Small intestine (tissue), 7 donors: ENCODE measurements at regions not wholly inside any gene's neighbourhood (a gene's known extent, or its start where the extent isn't known, plus 50 kb on each side); places are given as distances from the start of the nearest gene placed in this dataset.

Experiments used
- DNase-seq, 2 donors: peaks; one replicate each; pipeline versions ENCODE4 v3.0.0 to v3.0.0-alpha.2; 2013
- FAIRE-seq: peaks from 2 replicates; lab custom pipeline; 2012; peaks lifted over from hg19 to GRCh38; lab: Jason Lieb, UNC
- H3K27ac ChIP-seq, 3 donors: one replicate each; pipeline ENCODE4 v1.5.1; 2013; ENCODE audit warnings: low read length in 2 of 3, mild to moderate bottlenecking in 2 of 3, control low read depth in 1 of 3, inconsistent platforms in 1 of 3, low read depth in 1 of 3, moderate library complexity in 1 of 3
- H3K27me3 ChIP-seq, 3 donors: one replicate each; pipeline ENCODE4 v1.6.1; 2013; ENCODE audit warnings: low read length in 3 of 3, inconsistent platforms in 1 of 3; ENCODE audit not compliant: control insufficient read depth in 3 of 3, insufficient read depth in 3 of 3
- H3K36me3 ChIP-seq, 3 donors: one replicate each; pipeline ENCODE4 v1.6.1; 2013; ENCODE audit warnings: low read length in 3 of 3, inconsistent platforms in 1 of 3, low read depth in 1 of 3, mild to moderate bottlenecking in 1 of 3, moderate library complexity in 1 of 3; ENCODE audit not compliant: control insufficient read depth in 3 of 3, insufficient read depth in 2 of 3
- H3K4me1 ChIP-seq, 3 donors: one replicate each; pipeline ENCODE4 v1.6.1; 2013; ENCODE audit warnings: low read length in 2 of 3, inconsistent platforms in 1 of 3, low read depth in 1 of 3, mild to moderate bottlenecking in 1 of 3, moderate library complexity in 1 of 3; ENCODE audit not compliant: control insufficient read depth in 3 of 3, insufficient read depth in 2 of 3
- H3K4me3 ChIP-seq, 3 donors: one replicate each; pipeline ENCODE4 v1.5.1; 2013; ENCODE audit warnings: low read length in 3 of 3, control low read depth in 1 of 3, inconsistent platforms in 1 of 3, low read depth in 1 of 3, mild to moderate bottlenecking in 1 of 3, moderate library complexity in 1 of 3
- H3K9me3 ChIP-seq, 2 donors: one replicate each; pipeline ENCODE4 v1.6.1; 2013; ENCODE audit warnings: low read depth in 1 of 2, low read length in 1 of 2; ENCODE audit not compliant: control insufficient read depth in 2 of 2, insufficient read depth in 1 of 2
- WGBS, 3 donors: extraction: QIAGEN DNeasy Blood & Tissue Kit; methylation state at CpG; one replicate each; pipeline ENCODE4 v1.1.7; 2013; 5-methylcytosine and 5-hydroxymethylcytosine counted together
- donor health status: healthy with polysubstance abuse.
- donor health status: control.
- donor health status: control.
- donor health status: Bipolar disorder and iron deficiency.
- donor health status: healthy.

GRCh38 chr15:35646790-35647189 lies 100.8 kb upstream of the DPH6 start:
- H3K27me3 ChIP-seq = no peaks in the 10 kb centered on the region
- FAIRE-seq (no peak), DNase-seq (peak in 1 of 2 donors; percentile 6)
- no peak overlapping the region for H3K27ac ChIP-seq
- 26 to 62% (median 40%) methylated on average over 1 of the region's 1 CpG for WGBS, 3 donors
- H3K4me3 ChIP-seq = no peak overlapping the region
- H3K4me1 ChIP-seq = no peaks in the 10 kb centered on the region
- H3K9me3 ChIP-seq = no peaks in the 10 kb centered on the region
- H3K36me3 ChIP-seq = no peaks in the 10 kb centered on the region

- DNase-seq (no peak), FAIRE-seq (no peak)
- H3K27ac ChIP-seq = no peak overlapping the region
- H3K4me3 ChIP-seq = no peak overlapping the region
- H3K27me3 ChIP-seq = no peaks in the 10 kb centered on the region
- no peaks in the 10 kb centered on the region for H3K4me1 ChIP-seq
- no peaks in the 10 kb centered on the region for H3K9me3 ChIP-seq
- H3K36me3 ChIP-seq = no peaks in the 10 kb centered on the region
These were observed 101.3 kb upstream of the DPH6 start for GRCh38 chr15:35647303-35647702.

GRCh38 chr15:35648941-35649340 lies 103.0 kb upstream of the DPH6 start:
- Histone ChIP-seq H3K4me3 (no peak overlapping the region), H3K9me3 (no peaks in the 10 kb centered on the region), H3K36me3 (no peaks in the 10 kb centered on the region), H3K27ac (no peak overlapping the region), H3K27me3 (no peaks in the 10 kb centered on the region), H3K4me1 (no peaks in the 10 kb centered on the region)
- 81 to 85% (median 82%) methylated on average over 5 of the region's 5 CpGs for WGBS, 3 donors
- DNase-seq = no peak
- FAIRE-seq = no peak

GRCh38 chr15:35649575-35649974 lies 103.6 kb upstream of the DPH6 start:
- H3K36me3 ChIP-seq = no peaks in the 10 kb centered on the region
- no peaks in the 10 kb centered on the region for H3K27me3 ChIP-seq
- H3K4me3 ChIP-seq = no peak overlapping the region
- 83 to 89% (median 87%) methylated on average over 4 of the region's 4 CpGs for WGBS, 3 donors
- FAIRE-seq (no peak), DNase-seq (no peak)
- H3K27ac ChIP-seq = no peak overlapping the region
- H3K9me3 ChIP-seq = no peaks in the 10 kb centered on the region
- H3K4me1 ChIP-seq = no peaks in the 10 kb centered on the region

- no peak for FAIRE-seq
- Histone ChIP-seq H3K4me1 (no peaks in the 10 kb centered on the region), H3K27ac (no peak overlapping the region), H3K4me3 (no peak overlapping the region), H3K27me3 (no peaks in the 10 kb centered on the region), H3K36me3 (no peaks in the 10 kb centered on the region), H3K9me3 (no peaks in the 10 kb centered on the region)
- DNase-seq = no peak
- 47 to 57% (median 57%) methylated on average over 3 of the region's 3 CpGs for WGBS, 3 donors
These were observed 108.4 kb upstream of the DPH6 start for GRCh38 chr15:35654332-35654731.

GRCh38 chr15:35657679-35658311 lies 111.8 kb upstream of the DPH6 start:
- FAIRE-seq (no peak), DNase-seq (no peak)
- Histone ChIP-seq H3K27me3 (no peaks in the 10 kb centered on the region), H3K9me3 (no peaks in the 10 kb centered on the region), H3K27ac (no peak overlapping the region), H3K4me3 (no peak overlapping the region), H3K4me1 (no peaks in the 10 kb centered on the region), H3K36me3 (no peaks in the 10 kb centered on the region)
- 51 to 66% (median 62%) methylated on average over 4 of the region's 4 CpGs for WGBS, 3 donors

- Histone ChIP-seq H3K4me3 (no peak overlapping the region), H3K36me3 (no peaks in the 10 kb centered on the region), H3K4me1 (peaks cover 0 to 5% (median 0%) of the 10 kb centered on the region in 3 donors), H3K27ac (no peak overlapping the region), H3K27me3 (no peaks in the 10 kb centered on the region), H3K9me3 (no peaks in the 10 kb centered on the region)
- DNase-seq = no peak
- no peak for FAIRE-seq
- WGBS, 3 donors = 57 to 80% (median 69%) methylated on average over 2 of the region's 2 CpGs
These were observed 118.0 kb upstream of the DPH6 start for GRCh38 chr15:35663956-35664355.

GRCh38 chr15:35665896-35666536 lies 120.1 kb upstream of the DPH6 start:
- Histone ChIP-seq H3K36me3 (no peaks in the 10 kb centered on the region), H3K4me3 (no peak overlapping the region), H3K27ac (no peak overlapping the region), H3K9me3 (no peaks in the 10 kb centered on the region), H3K27me3 (no peaks in the 10 kb centered on the region), H3K4me1 (peaks cover 0 to 5% (median 0%) of the 10 kb centered on the region in 3 donors)
- no peak for DNase-seq
- 62 to 88% (median 84%) methylated on average over 9 of the region's 9 CpGs for WGBS, 3 donors
- FAIRE-seq = no peak
